ENCODE measurements at regions not wholly inside any gene's neighbourhood (a gene's known extent, or its start where the extent isn't known, plus 50 kb on each side); places are given as distances from the start of the nearest gene placed in this dataset.
"Not testable (repeated sequence)": the region's sequence is repeated elsewhere in the genome, so short reads cannot be mapped to it uniquely, and the experiment has no call there.

DNA sequence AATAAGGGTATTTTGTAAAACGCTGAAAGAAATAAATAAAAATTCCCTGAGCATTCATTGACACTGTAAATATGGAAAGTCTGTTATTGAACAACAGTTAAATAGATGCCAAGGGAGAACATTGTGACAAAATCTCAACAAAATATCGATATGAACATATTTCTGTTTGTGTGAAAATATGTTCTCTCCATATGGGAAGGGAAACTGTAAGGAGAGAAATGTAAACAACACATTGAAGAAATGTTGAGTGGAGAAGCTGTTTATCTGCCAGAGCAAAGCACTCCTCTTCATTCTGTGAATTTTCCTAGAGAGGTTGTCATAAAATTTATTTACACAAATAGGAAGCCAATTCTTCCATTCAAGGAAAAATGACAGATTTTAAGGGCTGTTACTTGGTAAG is 57.1 kb upstream of the EOMES start:
- DNase-seq = no peak

DNA sequence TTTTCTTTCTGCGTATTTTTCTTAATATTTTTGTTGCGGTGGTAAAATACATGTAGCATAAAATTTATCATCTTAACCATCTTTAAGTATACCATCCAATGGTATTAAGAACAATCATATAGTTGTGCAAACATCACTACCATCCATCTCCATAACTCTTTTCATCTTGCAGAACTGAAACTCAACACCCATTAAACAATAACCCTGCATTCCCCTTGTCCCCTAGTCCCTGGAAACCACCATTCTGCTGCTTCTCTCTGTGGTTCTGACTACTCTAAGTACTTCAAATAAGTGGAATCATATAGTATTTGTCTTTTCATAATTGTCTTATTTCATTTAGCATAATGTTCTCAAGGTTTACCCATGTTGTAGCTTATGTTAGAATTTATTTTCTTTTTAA is 67.3 kb upstream of the EOMES start:
- DNase-seq = no peak

DNA sequence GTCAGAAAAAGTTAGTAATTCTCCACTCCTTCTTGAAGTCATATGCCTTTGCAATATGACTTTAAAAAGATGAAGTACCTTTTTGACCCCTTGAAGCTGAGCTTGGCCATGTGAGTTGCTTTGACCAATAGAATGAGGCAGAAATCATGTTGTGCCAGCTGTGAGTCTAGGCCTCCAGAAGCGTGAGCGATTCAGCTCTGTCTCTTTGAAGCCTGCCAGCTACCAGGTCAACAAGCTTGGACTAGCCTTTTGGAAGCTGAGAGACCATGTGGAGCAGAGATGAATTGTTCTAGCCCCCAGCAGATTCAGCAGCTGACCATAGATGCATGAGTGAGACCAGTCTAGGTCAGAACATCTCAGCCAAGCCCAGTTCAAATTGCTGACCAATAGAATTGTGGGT is 69.8 kb upstream of the EOMES start:
- no peak for DNase-seq

DNA sequence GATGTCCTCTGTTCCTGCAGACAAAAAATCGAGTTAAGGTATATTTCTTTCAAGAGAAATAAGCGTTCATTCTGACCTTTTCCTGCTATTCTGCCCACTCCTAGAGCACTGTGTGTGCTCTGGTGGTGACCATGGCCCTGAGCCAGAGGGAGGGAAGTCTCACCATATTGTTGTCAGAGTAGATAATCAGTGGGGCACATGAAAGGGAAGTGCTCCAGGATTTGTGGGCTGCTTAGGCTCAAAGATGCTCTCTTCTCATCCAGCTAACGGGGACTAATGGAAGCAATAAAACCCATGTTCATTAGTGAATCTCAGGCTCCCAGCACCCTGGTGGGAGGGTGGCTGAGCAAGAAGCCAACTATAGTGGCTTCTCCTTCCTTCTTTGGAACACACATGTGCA is 70.7 kb upstream of the EOMES start:
- no peak for DNase-seq

DNA sequence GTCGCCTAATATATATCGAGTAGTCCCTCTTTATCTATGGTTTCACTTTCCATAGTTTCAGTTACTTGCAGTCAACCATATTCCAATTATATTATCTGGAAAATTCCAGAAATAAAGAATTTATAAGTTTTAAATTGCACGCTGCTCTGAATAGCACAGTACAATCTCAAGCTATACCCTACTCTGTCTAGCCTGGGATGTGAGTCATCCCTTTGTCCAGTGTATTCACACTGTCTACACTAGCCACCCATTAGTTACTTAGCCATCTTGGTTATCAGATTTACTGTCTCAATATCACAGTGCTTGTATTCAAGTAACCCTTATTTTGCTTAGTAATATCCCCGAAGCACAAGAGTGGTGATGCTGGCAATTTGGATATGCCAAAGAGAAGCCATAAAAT is 72.1 kb upstream of the EOMES start:
- DNase-seq = no peak

DNA sequence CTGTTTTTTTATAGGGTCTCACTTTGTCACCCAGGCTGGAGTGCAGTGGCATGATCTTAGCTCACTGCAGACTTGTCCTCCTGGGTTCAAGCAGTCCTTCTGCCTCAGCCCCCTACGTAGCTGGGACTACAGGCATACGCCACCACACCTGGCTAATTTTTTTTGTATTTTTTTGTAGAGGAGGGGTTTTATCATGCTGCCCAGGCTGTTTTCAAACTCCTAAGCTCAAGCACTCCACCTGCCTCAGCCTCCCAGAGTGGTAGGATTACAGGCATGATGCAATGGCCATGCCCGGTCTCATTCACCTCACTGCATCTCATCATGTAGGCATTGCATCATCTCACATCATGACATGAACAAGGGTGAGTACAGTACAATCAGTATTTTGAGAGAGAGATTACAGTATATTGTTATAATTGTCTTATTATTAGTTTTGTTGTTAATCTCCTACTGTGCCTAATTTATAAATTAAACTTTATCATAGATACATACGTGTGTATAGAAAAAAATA is 74.3 kb upstream of the EOMES start:
- no peak for DNase-seq

DNA sequence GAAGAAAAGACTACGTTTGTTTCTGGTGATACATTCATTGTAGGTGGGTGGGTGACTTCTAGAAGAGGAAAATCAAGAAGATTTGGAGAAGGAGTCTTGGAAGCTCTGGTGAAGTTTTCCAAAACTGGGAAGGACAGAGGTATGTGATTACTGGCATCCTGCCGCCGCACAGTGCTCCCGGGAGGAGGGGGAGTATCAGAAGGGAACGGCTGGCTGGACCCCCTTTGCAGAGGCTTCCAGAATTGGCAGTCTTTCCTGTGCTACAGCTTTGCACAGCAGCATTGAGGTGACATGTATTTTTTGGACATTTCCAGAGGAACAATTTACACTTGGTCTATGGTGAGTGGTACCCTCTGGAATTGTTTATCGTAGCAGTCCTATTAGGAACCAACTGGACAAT is 75.7 kb upstream of the EOMES start:
- no peak for DNase-seq

DNA sequence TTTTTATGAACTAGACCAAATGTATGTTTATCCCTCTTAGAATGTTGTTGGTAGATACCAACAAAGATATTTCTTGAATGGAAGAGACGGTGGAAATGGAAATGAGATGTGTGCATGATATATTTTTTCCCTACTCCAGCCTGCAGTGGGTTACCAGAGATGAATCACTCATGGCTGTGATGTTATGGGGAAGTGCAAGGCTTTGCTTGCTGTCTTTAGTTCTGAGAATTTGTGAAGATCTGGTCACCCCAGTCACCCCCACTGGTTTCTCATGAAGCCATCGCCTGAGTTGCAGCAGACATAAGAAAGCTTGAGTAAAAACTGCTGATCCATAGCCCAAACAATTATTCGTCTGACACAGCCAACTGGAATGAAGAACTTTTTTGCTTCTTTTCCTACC is 78.1 kb upstream of the EOMES start:
- no peak for DNase-seq

DNA sequence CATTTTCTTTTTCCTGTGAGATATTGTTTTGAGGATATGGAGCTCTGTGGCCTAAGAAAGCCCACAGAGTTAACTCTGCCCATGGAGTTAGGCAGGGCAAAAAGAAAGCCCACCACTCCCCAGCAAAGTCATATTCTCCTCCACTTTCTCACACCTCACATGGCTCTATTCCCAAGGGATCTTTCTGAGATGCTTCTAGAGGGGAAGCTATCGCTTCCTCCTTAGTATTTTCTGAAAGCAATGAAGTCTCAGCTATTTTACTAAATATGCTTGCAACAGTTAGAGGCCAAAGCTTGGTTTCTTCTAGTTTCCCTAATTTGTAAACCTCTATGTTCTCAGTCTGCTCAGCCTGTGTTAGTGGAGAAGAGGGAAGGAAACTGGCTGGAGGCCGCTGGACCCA is 80.3 kb upstream of the EOMES start:
- DNase-seq = no peak

DNA sequence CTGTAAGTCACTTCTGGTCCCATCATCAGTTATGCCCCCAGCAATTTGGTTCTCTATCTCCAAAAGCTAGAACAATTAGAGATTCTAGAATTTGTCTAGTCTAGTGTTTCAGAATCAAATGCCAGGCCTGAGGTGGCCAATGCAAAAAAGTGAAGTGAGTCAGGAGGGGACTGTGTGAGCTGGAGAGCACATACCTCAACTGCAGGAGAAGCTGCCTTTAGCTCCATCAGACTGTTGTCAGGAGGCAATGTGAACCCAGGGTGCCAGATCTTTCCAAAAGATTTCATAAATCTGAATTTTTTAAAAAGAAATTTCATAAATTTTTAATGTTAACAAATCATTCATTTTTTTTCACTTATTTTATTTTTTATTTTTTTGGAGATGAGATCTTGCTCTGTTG is 80.7 kb upstream of the EOMES start:
- no peak for DNase-seq

DNA sequence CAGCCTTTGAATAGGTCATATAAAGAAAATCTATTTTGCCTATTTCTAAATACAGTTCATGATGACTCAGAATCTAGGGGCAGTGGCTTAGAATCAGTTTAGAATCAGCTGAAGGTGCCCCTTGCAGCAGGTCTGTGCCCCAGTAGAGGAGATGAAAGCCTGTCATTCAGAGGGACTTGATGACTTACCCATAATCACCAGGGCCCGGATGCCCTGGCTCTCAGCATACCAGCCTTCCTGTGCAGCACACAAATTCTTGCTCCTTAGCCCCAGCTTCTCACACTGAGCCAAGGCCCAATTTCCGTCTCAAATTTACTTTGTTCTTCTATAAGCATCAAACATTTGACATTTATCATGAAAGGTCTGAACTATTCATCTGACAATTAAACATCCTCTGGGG is 83.2 kb upstream of the EOMES start:
- no peak for DNase-seq

DNA sequence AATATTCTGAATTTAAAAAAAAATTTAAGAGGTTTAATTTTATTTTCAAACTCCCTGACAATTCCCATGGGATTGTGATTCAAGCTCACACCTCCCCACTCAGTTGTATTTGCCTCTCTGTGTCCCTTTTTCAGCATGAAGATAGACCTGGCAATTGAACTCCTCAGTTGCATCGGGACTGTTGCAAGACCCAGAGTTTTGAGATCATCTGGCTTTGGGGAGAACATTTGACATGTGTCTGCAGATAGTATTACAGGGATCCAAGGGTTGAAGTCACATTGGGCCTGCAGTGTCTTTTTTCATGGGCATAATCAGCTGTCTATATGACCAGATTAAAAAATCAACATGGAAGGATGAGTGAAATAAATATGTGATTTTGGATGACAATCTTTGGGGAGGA is 91.1 kb upstream of the EOMES start:
- DNase-seq = no peak

DNA sequence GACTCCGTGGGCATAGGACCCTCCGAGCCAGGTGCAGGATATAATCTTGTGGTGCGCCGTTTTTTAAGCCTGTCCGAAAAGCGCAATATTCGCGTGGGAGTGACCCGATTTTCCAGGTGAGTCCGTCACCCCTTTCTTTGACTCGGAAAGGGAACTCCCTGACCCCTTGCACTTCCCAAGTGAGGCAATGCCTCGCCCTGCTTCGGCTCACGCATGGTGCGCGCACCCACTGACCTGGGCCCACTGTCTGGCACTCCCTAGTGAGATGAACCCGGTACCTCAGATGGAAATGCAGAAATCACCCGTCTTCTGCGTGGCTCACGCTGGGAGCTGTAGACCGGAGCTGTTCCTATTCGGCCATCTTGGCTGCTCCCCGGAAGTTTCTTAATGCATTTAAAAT is 99.5 kb upstream of the EOMES start:
- DNase-seq = not testable (repeated sequence)

DNA sequence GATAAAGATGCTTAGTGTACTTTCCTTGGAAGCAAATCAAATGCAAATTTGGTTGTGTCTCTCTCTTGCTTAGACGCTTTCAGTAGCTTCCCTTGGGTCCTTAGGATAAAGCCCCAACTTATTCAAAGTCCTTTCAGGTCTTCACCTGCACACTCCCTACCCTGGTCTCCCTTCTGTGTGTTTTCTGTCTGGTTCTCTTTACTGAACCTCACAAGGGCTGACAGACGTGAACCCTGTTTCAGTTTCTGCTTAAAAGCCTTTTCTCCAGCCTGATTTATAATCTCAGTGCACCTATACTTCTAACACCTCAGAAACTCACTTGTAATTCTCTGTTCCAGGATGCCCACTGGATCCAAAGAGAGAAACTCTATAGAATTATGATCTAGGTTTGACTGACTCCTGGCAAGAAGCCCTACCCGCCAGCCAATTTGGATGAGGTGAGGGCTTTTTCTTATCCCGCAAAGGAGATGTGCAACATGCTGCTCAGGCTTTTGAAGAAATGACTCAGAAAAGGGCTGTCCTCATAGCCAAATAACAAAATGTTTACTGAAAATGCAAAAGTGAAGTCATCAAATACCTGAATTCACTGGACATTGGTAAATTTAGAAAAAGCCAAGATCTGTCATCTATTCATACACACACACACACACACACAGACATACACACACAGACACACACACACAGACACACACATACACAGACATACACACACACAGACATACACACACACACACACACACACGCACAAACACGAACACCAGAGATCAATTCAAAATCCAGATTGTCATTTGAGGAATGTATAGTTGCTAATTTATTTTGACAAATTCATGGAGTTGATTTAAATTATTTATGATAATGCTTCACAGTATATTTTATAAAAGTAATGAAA is 102.4 kb upstream of the EOMES start:
- DNase-seq = no peak

DNA sequence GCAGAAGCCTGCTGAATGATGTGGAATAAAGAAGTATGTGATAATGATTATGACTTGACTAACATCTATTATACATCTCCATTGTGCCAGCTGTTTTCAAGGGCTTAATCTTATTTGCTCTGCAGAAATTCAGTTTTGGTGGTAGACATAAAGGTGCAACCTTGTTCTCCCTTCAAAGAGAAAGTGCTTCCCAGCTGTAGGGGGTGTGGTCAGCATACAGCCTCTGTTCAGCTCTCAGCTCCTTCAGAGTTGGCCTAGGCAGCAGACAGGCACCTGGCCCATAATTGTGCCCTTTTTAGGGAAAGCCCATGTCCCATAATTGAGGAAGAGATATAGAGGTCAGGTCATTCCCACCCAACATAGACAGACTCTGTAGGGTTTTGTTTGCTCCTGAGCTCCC is 104.3 kb upstream of the EOMES start:
- DNase-seq = no peak

DNA sequence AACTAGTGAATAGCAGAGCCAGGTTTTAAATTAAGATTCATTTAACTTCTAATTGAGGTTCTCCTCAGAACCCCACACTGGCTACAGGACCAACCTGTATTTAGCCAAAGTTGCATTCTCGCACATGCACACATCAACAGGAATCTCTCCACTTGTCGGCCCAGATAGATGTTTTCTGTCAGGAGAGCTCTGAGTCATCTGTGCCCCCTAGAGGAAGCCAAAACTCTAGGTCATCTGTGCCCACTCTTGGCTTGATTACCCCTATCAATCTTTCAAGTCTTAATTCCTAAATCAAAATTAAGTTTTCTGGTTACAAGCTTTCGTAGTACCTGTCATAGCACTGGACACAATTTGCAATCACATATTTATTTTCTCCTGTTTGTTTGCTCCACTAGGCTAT is 104.9 kb upstream of the EOMES start:
- no peak for DNase-seq

DNA sequence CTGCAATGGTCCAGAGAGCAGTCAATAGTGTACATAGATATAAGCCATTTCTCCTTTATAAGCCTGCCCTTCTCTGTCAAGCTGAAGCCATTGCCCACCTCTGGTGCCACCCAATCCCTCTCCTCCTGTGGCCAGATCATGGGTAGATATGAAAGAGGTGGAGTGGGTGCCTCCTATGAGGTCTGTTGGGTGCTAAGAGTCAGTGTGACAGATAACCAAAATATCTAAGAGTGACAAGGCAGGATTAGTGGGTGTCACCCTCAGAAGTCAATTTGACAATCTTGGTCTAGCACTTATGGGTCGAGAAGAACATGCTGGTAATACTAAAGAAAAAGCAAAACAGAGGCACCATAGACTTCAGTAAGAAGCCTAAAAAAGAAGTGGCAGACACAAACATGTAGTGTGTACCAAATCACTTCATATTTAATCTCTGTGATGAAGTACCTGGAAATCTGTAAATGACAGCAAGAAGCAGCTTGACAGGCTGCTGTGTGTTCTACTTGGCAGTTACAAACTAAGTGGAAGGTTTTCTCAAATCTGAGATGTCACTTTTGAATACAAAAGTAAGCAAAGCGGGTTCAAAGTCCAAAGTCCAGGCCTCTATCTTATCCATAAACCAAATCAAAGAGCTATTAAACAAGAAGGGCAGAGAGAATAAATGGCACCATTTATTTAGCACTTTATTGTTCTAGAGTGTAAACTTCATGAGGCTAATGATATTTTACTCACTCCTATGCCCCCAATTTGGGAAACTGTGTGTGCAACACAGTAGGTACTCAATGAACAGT is 118.9 kb upstream of the EOMES start:
- no peak for DNase-seq

DNA sequence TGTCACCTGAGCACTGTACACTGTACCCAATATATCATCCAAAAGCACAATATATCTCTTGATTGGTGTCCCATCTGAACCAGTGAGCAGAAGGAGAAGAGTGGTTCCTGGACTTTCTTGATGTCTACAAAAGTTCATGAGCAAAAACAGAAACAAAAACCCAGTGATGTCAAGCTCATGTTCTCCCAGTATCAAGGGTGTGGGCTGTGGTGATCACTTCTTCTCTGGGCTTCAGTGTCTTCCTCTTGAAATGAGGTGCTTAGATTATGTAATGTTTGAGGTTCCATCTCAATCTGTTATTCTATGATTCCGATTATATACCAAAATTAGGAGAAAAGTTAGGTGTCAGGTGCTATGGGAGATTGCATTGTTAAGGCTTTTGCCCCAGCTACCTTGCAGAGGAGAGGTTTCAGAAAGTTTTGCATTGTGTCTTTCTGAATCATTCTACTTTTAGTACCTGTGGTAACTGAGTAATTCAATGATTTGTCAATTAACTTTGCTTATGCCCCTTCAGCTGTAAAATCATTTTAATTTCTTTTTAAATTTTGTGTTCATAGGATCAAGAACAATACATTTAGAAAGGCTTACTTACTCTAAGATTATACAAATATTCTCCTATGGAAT is 122.0 kb upstream of the EOMES start:
- no peak for DNase-seq

DNA sequence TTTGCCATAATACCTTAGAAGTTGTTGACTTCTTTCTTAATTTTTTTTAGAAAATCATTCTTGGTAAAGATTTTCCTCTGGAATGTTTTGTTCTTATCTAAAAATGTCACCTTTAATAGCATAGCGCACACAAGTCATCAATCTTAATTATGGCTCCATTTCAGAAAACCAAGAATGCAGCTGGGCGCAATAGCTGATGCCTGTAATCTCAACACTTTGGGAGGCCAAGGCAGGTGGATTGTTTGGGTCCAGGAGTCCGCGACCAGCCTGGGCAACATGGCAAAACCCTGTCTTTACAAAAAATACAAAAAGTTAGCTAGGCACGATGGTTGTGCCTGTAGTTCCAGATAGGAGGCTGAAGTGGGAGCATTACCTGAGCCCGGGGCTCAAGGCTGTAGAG is 125.6 kb upstream of the EOMES start:
- no peak for DNase-seq

DNA sequence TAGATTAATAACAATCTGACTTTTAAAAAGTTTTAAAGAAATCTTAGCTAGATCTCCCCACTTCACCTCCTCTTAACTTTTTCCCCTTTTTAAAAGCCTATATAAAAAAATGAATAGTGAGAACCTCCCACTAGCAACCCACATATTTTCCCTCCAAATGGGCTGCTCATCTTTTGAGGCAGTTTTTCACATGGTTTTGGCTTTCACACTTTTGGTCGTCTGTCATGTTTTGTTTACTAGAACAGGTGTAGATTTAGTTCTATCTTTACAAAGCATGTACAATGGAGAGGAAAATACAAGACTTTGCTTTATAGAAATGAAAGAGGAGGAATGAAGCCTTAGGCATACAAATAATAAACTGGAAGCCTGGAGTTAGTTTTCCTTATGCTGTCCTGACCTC is 126.7 kb upstream of the EOMES start:
- no peak for DNase-seq

DNA sequence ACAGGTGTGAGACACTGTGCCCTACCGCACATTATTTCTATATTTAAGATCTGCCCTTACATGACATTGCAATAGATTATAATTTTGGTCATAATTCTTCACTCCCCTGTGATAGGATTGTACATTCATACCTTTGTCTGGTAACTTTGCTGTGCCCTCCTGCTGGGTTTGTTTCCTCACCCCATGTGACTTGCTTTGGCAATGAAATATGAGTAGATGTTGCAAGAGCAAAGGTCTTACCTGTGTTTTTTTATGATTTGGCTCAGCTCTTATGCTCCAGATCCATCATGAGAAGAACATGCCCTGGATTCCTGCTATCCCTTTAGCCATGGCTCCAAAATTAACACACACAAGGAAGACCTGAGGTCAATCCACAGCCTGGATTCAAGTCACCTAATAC is 137.7 kb upstream of the EOMES start:
- DNase-seq = no peak

DNA sequence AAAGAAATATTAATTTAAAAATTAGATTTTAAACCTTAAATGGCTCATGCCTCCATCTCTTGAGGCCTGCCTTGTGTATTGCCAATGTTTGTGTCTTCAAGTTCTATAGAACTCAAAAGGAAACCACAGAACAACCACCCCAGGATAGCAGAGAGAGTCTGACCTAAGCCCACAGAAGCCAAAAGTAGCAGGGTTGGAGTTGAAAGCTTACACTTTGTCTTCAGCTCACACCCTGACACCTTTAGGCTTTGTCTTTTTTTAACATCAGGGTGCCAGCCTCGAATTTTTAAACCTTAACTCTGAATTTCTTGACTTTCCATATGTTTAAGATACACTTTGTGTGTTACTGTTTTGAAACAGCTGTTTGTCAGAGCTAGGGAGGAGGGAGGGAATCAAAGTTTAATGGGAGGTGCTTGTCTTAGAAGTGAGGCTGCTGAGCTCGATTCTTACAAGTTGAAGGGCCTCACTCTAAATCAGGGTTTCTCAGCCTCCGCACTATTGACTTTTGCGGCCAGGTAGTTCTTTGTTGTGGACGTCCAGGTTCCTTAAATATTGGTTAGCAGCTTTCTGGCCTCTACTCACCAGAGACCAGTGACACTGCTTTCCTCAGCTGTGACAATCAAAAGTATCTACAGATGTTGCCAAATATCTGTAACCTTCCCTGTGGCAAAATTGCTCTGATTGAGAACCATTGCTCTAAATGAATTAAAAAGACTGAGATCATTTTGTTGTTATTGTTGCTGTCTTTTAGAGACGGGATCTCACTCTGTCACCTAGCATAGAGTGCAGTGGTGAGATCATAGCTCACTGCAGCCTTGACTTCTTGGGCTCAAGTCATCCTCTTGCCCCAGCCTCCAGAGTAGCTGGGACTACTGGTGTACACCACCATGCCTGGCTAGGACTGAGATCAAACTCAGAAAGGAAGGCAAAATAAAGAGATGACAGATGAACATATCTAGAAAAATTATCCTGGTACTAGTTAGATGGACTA is 139.2 kb upstream of the EOMES start:
- DNase-seq = no peak

DNA sequence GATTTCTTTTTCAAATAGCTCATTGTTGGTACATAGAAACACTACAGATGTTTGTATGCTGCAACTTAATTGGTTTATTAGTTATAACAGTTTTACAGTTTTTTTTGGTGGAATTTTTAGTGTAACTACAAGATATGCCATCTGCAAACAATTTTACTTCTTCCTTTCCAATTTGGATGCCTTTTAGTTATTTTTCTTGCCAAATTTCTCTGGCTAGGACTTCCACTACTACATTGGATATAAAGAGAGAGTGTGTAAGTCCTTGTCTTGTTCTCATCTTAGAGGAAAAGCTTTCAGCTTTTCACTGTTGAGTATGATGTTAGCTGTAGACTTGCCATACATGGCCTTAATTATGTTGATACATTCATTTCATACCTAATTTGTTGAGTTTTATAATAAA is 143.6 kb upstream of the EOMES start:
- DNase-seq = no peak

Measured in stimulated activated CD4-positive, alpha-beta T cell treated with anti-CD3 and anti-CD28 coated beads, Interleukin-1b, Interleukin-23, amount 100 ng/mL, for 48 hours (primary cell).